ENCODE measurements at regions not wholly inside any gene's neighbourhood (a gene's known extent, or its start where the extent isn't known, plus 50 kb on each side); places are given as distances from the start of the nearest gene placed in this dataset.

DNA sequence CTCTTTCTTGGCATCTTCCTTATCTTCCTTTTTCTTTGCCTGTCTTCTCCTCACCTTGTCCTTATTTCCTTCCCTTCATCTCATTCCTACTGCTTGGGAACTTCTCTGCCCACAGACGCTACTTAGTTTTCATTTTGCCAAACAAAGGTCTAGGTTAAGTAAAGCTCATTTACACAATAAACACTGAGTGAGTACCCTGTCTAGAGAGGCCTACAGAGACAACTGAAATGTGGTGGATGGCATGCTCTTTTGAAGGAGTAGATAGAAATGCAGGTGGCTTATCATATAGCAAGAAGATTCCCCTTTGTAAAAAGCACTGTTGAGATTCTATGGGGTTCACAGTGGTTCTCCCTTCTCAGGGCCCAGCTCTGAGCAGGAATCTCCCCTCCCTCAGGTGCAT lies 319.0 kb downstream of the CNTN3 start:
- no peak for DNase-seq
- Histone ChIP-seq H3K27ac (no peak overlapping the region), H3K27me3 (replicated peaks in 1 of 7) (no peaks in the 10 kb centered on the region), H3K4me1 (no peaks in the 10 kb centered on the region), H3K9me3 (peaks cover 0 to 22% (median 0%) of the 10 kb centered on the region in 8 donors), H3K4me3 (no peak overlapping the region), H3K36me3 (no peaks in the 10 kb centered on the region)
- WGBS, 5 donors, result 72 to 91% (median 86%) methylated on average over 1 of the region's 1 CpG
- no peak for TF ChIP-seq POLR2A (IDR thresholded peaks at IDR 0.05)
- TF ChIP-seq CTCF (IDR thresholded peaks at IDR 0.05 in 8 of 11, conservative IDR thresholded peaks at IDR 0.05 in 3 of 11), result no peak
- no peak for TF ChIP-seq POLR2AphosphoS5 (IDR thresholded peaks at IDR 0.05)
- intact Hi-C loops (cut with DNase I; ENCODE audit: low total_unique reads), result no loop called here

DNA sequence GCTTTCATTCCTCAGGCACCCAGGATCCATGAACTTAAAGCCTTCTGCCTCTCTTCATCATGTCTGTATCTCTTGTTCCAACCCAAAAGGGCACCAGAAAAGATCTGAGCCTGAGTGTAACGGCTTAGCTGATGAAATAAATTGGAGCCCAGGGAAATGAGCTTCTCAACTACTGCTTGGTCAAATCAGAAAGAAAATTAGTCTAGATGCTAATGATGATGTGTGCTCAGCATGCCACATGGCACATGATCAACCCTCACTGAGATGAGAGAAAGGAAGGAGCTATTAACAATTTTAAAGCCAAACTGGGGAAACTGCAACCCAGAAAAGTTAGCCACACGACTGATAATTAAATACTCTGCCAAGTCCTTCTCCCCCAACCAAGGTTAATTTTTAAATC lies 325.7 kb downstream of the CNTN3 start:
- H3K9me3 ChIP-seq, result peaks cover 0 to 25% (median 2%) of the 10 kb centered on the region in 8 donors
- no peaks in the 10 kb centered on the region for H3K36me3 ChIP-seq
- no peak overlapping the region for H3K27ac ChIP-seq
- TF ChIP-seq POLR2A (IDR thresholded peaks at IDR 0.05), result no peak
- TF ChIP-seq CTCF (IDR thresholded peaks at IDR 0.05 in 8 of 11, conservative IDR thresholded peaks at IDR 0.05 in 3 of 11), result no peak
- no peak for TF ChIP-seq POLR2AphosphoS5 (IDR thresholded peaks at IDR 0.05)
- no peak for DNase-seq
- no peaks in the 10 kb centered on the region for H3K27me3 ChIP-seq (replicated peaks in 1 of 7)
- H3K4me1 ChIP-seq, result no peaks in the 10 kb centered on the region
- no peak overlapping the region for H3K4me3 ChIP-seq
- WGBS, 5 donors, result 52 to 67% (median 58%) methylated on average over 2 of the region's 2 CpGs
- intact Hi-C loops (cut with DNase I; ENCODE audit: low total_unique reads), result no loop called here

DNA sequence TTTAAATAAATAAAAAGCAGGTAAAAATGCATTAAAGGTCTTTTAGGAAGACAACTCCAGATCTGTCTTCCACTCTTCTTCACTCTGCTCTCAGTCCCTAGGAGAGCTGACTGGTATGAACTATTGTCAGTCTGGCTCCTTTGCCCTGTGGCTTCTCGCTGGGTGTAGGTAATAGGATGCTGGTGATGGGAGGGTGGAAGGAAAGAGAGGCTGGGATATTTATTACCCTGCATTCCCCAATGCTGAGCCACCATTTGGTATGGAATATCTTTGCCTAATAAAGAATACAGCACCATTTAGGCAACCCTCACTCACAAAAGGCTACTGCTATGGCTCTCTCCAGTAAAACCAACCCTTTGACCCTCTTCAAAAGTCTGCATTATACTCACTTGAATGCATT lies 326.9 kb downstream of the CNTN3 start:
- WGBS, 5 donors, result 56 to 93% (median 76%) methylated on average over 1 of the region's 1 CpG
- Histone ChIP-seq H3K27ac (no peak overlapping the region), H3K9me3 (peaks cover 0 to 20% (median 4%) of the 10 kb centered on the region in 8 donors), H3K4me1 (no peaks in the 10 kb centered on the region), H3K27me3 (replicated peaks in 1 of 7) (no peaks in the 10 kb centered on the region), H3K4me3 (no peak overlapping the region), H3K36me3 (no peaks in the 10 kb centered on the region)
- DNase-seq, result no peak
- intact Hi-C loops (cut with DNase I; ENCODE audit: low total_unique reads), result no loop called here
- TF ChIP-seq POLR2A (IDR thresholded peaks at IDR 0.05), result no peak
- TF ChIP-seq POLR2AphosphoS5 (IDR thresholded peaks at IDR 0.05), result no peak
- TF ChIP-seq CTCF (IDR thresholded peaks at IDR 0.05 in 8 of 11, conservative IDR thresholded peaks at IDR 0.05 in 3 of 11), result no peak

- peaks cover 0 to 32% (median 21%) of the 10 kb centered on the region in 8 donors for H3K9me3 ChIP-seq
- no peak for DNase-seq
- H3K27ac ChIP-seq, result no peak overlapping the region
- WGBS, 5 donors, result 89 to 97% (median 93%) methylated on average over 1 of the region's 1 CpG
- TF ChIP-seq POLR2AphosphoS5 (IDR thresholded peaks at IDR 0.05), result no peak
- H3K4me3 ChIP-seq, result no peak overlapping the region
- intact Hi-C loops (cut with DNase I; ENCODE audit: low total_unique reads), result no loop called here
- H3K4me1 ChIP-seq, result no peaks in the 10 kb centered on the region
- no peaks in the 10 kb centered on the region for H3K27me3 ChIP-seq (replicated peaks in 1 of 7)
- no peaks in the 10 kb centered on the region for H3K36me3 ChIP-seq
Observed at GRCh38 chr3:74282202-74282601, 332.3 kb downstream of the CNTN3 start.

DNA sequence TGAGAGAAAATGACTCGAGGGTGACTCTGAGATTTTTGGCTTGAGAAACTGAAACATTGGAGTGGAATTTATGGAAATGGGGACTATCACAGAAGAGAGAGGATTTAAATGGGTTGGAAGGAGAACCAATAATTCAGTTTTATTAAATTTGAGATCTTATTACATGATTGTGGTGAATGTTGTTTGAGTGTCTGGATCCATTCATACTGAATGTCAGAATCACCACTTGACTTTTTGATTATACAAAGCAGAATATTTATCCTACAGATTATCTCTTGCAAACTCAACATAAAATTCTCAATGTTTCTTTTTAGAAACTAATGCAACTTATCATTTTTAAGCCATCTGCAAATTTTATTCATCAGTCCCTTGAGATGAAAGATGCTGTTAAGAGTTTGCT lies 332.8 kb downstream of the CNTN3 start:
- H3K36me3 ChIP-seq, result no peaks in the 10 kb centered on the region
- intact Hi-C loops (cut with DNase I; ENCODE audit: low total_unique reads), result no loop called here
- no peak overlapping the region for H3K27ac ChIP-seq
- H3K4me1 ChIP-seq, result no peaks in the 10 kb centered on the region
- no peaks in the 10 kb centered on the region for H3K27me3 ChIP-seq (replicated peaks in 1 of 7)
- H3K4me3 ChIP-seq, result no peak overlapping the region
- TF ChIP-seq CTCF (IDR thresholded peaks at IDR 0.05 in 8 of 11, conservative IDR thresholded peaks at IDR 0.05 in 3 of 11) (no peak), POLR2A (IDR thresholded peaks at IDR 0.05) (no peak), POLR2AphosphoS5 (IDR thresholded peaks at IDR 0.05) (no peak)
- peaks cover 0 to 34% (median 22%) of the 10 kb centered on the region in 8 donors for H3K9me3 ChIP-seq
- 58 to 80% (median 60%) methylated on average over 1 of the region's 1 CpG for WGBS, 5 donors
- DNase-seq, result no peak
